A673 (cell line): ENCODE measurements at regions not wholly inside any gene's neighbourhood (a gene's known extent, or its start where the extent isn't known, plus 50 kb on each side); places are given as distances from the start of the nearest gene placed in this dataset.

Experiments
- BruUV-seq: library from RNA; stranded (reverse); fragments of 400-500 nt; replicated peaks from 2 replicates; lab custom pipeline; 2021; lab: Mats Ljungman, UMichigan
- CTCF ChIA-PET: fragments of 300-600 bp; sonication (Branson Sonifier 250); formaldehyde crosslinking; loops from one replicate; lab custom pipeline; 2022; ENCODE audit warnings: antibody characterized with exemption; lab: Charles Lee
- POLR2A ChIA-PET: fragments of 300-600 bp; sonication (Branson Sonifier 250); formaldehyde crosslinking; loops from one replicate; lab custom pipeline; 2022; ENCODE audit warnings: antibody characterized with exemption; ENCODE audit not compliant: low non-redundant PET; lab: Charles Lee
- DNase-seq: peaks from one replicate; pipeline ENCODE4 v3.0.0-alpha.2; 2015; ENCODE audit warnings: low spot score
- H3K27ac ChIP-seq: fragments of 200-600 bp; sonication (generic); 2 replicates; pipeline ENCODE4 v1.5.1; 2016; ENCODE audit warnings: mixed run types, low read depth, mild to moderate bottlenecking, mixed read lengths, antibody characterized with exemption, low read length; ENCODE audit not compliant: poor library complexity, severe bottlenecking
- H3K27me3 ChIP-seq: fragments of 200-600 bp; sonication (generic); replicated peaks from 2 replicates; pipeline ENCODE4 v1.6.1; 2017; ENCODE audit warnings: mixed run types, low read depth, mild to moderate bottlenecking, mixed read lengths, antibody characterized with exemption, low read length; ENCODE audit not compliant: insufficient read depth, poor library complexity
- H3K36me3 ChIP-seq: fragments of 200-600 bp; sonication (generic); 2 replicates; pipeline ENCODE4 v1.6.1; 2016; ENCODE audit warnings: mixed run types, mild to moderate bottlenecking, mixed read lengths, antibody characterized with exemption, low read length; ENCODE audit not compliant: insufficient read depth, poor library complexity, severe bottlenecking
- H3K4me1 ChIP-seq: fragments of 200-600 bp; sonication (generic); 2 replicates; pipeline ENCODE4 v1.6.1; 2017; ENCODE audit warnings: mixed run types, mild to moderate bottlenecking, mixed read lengths, antibody characterized with exemption, low read length; ENCODE audit not compliant: insufficient read depth, poor library complexity, severe bottlenecking
- H3K4me3 ChIP-seq: fragments of 200-600 bp; sonication (generic); 2 replicates; pipeline ENCODE4 v1.5.1; 2016; ENCODE audit warnings: low read depth, mixed run types, mild to moderate bottlenecking, mixed read lengths, low read length; ENCODE audit not compliant: poor library complexity, severe bottlenecking
- H3K9me3 ChIP-seq: fragments of 200-600 bp; sonication (generic); 2 replicates; pipeline ENCODE4 v1.6.1; 2016; ENCODE audit warnings: mixed run types, low read depth, mild to moderate bottlenecking, mixed read lengths, antibody characterized with exemption, low read length; ENCODE audit not compliant: poor library complexity, severe bottlenecking
- CTCF ChIP-seq: fragments of 300-800, 200-600 bp; sonication (generic); conservative IDR thresholded peaks from 2 replicates; pipeline ENCODE4 v1.5.1; 2017; ENCODE audit warnings: low read depth, mild to moderate bottlenecking, antibody characterized with exemption, low read length, moderate library complexity, mixed read lengths
- EZH2 ChIP-seq: fragments of 200-600 bp; sonication (generic); IDR thresholded peaks from 2 replicates; pipeline ENCODE4 v1.6.1; 2017; ENCODE audit warnings: borderline replicate concordance, low read depth, mild to moderate bottlenecking, mixed read lengths, antibody characterized with exemption, low read length; ENCODE audit not compliant: poor library complexity, severe bottlenecking
- intact Hi-C: fragments of 100-400 bp; cut with micrococcal nuclease; formaldehyde crosslinking; loops from one replicate; pipeline ENCODE4 v1.10.0; 2022; ENCODE audit not compliant: unreplicated experiment

- ChIA-PET POLR2A (no interaction called here), CTCF (no interaction called here)
- H3K9me3 ChIP-seq: no peaks in the 10 kb centered on the region
- intact Hi-C loops: no loop called here
- no peaks in the 10 kb centered on the region for H3K36me3 ChIP-seq
- DNase-seq: no peak
- no TSS peak for BruUV-seq
- no peaks in the 10 kb centered on the region for H3K4me1 ChIP-seq
- TF ChIP-seq EZH2 (no peak), CTCF (no peak)
- no peak overlapping the region for H3K4me3 ChIP-seq
- no peaks in the 10 kb centered on the region for H3K27me3 ChIP-seq
- no peak overlapping the region for H3K27ac ChIP-seq
Measured at GRCh38 chr5:63831381-63831780, 130.9 kb downstream of the HTR1A start.

- no peak for TF ChIP-seq EZH2
- TF ChIP-seq CTCF: no peak
- Histone ChIP-seq H3K4me3 (no peak overlapping the region), H3K9me3 (no peaks in the 10 kb centered on the region), H3K36me3 (no peaks in the 10 kb centered on the region), H3K27ac (no peak overlapping the region), H3K4me1 (no peaks in the 10 kb centered on the region), H3K27me3 (no peaks in the 10 kb centered on the region)
- no peak for DNase-seq
- no TSS peak for BruUV-seq
- ChIA-PET POLR2A (no interaction called here), CTCF (no interaction called here)
- intact Hi-C loops: no loop called here
Measured at GRCh38 chr5:63825984-63826383, 136.3 kb downstream of the HTR1A start.

- no peak overlapping the region for H3K4me3 ChIP-seq
- no peaks in the 10 kb centered on the region for H3K9me3 ChIP-seq
- H3K27me3 ChIP-seq: no peaks in the 10 kb centered on the region
- ChIA-PET CTCF (interaction anchor here (0.6 kb wide), 1 partner anchor 142 kb away, joined by 3 read pairs; no protein-coding TSS in a partner anchor), POLR2A (no interaction called here)
- intact Hi-C loops: no loop called here
- BruUV-seq: no TSS peak
- no peak for DNase-seq
- TF ChIP-seq EZH2: no peak
- no peaks in the 10 kb centered on the region for H3K36me3 ChIP-seq
- H3K4me1 ChIP-seq: no peaks in the 10 kb centered on the region
- H3K27ac ChIP-seq: no peak overlapping the region
Measured at GRCh38 chr5:63823583-63823982, 138.7 kb downstream of the HTR1A start.

- Histone ChIP-seq H3K27me3 (no peaks in the 10 kb centered on the region), H3K4me3 (no peak overlapping the region), H3K36me3 (no peaks in the 10 kb centered on the region), H3K27ac (no peak overlapping the region), H3K9me3 (no peaks in the 10 kb centered on the region), H3K4me1 (no peaks in the 10 kb centered on the region)
- intact Hi-C loops: no loop called here
- POLR2A ChIA-PET: no interaction called here
- TF ChIP-seq EZH2 (no peak), CTCF (no peak)
- BruUV-seq: no TSS peak
- CTCF ChIA-PET: no interaction called here
- no peak for DNase-seq
Measured at GRCh38 chr5:63822614-63823013, 139.6 kb downstream of the HTR1A start.
